ENCODE measurements at regions not wholly inside any gene's neighbourhood (a gene's known extent, or its start where the extent isn't known, plus 50 kb on each side); places are given as distances from the start of the nearest gene placed in this dataset.

DNA sequence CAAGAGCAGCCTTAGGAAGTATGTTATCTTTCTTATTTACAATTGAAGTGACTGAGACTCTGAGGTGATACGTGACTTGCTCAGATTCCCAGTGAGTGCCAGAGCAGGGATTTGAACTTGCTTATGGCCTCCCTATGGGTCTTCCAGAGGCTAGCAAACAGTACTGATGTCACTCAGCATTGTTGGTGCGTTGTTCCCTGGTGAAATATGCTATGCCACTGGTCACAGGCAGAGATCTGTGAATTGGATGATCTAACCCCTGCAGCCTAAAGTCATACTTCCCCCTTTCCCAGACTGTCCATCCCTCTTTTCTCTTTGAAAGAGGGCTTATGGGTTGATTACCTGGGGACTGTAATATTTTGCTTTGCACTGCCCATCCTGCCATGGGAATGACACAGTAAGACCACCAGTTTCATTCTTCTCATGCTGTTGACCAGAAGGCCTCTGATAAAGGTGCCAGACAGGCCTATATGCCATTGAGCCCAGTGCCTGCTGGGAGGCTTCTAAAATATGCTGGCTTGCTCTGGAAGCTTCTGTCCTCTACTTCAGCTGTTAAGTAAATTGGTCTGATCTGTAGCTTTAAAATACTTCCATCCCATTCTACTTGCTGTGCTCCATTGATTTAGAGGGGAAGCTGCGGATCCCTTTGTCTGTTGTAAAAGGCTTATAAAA lies 152.2 kb upstream of the E2F8 start:
- DNase-seq: no peak

GRCh38 chr11:19392321-19392720 lies 151.6 kb upstream of the E2F8 start:
- DNase-seq: no peak

GRCh38 chr11:19391652-19392051 lies 150.9 kb upstream of the E2F8 start:
- DNase-seq: no peak

DNA sequence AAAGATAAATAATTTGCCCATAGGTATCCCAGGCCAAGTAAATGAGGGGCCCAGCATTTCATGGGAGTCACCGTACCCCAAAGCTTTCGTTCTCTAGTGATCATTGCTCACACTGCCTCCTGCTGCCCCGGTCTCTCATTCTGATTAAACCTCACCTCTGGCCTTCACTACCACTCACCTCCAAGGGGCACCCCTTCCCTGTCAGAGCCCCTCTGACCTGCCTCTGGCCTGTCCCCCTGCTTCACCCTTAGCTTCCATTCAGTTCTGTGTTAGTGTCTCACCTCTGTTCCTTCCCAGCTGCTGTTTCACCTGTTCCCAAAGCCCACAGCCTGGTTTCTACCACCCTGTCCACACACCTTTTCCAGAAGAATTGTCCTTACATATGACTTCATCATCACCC lies 150.3 kb upstream of the E2F8 start:
- DNase-seq: no peak

- DNase-seq: no peak
Observed at GRCh38 chr11:19389787-19390303, 149.1 kb upstream of the E2F8 start.

GRCh38 chr11:19382131-19382611 lies 141.4 kb upstream of the E2F8 start:
- DNase-seq: no peak

- no peak for DNase-seq
Observed at GRCh38 chr11:19380375-19380774, 139.6 kb upstream of the E2F8 start.

- no peak for DNase-seq
Observed at GRCh38 chr11:19379465-19379864, 138.7 kb upstream of the E2F8 start.

DNA sequence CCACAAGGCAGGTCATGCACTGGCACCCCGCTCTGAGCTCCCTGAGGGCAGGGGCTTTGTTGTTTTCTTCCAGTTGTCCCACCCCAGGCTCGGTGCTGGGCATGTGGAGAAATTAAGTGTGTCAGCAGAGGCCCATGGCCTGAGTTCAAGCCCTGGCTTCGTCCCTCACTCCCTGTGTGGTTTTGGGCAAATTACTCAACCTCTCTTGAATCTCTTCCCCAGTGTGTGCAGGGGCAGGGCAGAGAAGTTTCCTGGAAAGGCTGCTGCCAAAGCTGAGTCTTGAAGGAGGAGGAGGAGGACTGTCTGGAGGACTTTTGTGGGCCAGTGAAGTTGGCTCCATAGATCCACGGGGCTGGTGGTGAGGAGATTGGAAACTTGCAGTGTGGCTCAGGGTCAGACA lies 138.1 kb upstream of the E2F8 start:
- DNase-seq: no peak

DNA sequence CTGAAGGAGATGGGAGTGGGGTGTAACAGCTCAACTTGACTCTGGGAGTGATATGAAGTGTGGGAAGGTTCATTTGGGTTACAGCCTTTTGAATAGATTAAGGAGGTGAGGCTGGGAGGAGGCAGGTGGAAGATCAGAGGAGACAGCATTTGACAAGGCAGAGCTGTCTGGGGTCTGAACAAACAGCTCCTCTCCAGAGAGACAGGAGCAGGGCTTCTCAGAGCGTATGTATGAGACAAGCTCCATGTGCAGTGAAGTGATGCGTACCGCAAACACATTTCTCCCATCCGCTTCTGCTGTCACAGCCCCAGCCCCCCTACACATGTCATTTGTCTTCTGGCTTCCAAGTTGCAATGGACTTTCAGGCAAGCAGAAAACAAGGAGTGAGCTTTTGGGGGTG lies 137.1 kb upstream of the E2F8 start:
- no peak for DNase-seq

DNA sequence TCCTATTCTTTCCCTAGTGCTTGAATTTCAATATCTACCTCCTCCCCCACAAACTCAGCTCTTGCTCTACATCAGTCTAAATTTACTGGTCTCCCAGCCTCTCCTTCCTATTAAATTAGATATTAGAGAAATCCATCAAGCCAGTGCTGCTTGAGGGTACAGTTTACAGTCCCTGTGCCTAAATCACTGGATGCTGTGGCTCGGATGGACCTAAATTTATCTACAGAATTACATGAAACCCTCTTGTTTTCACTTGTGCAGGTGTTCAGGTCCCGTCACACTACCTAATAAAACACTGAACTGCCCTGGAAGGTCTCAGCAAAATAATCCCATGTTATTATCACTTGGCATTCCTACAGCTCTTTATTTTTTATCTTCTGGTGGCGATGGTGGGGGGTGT lies 134.7 kb upstream of the E2F8 start:
- DNase-seq: no peak

DNA sequence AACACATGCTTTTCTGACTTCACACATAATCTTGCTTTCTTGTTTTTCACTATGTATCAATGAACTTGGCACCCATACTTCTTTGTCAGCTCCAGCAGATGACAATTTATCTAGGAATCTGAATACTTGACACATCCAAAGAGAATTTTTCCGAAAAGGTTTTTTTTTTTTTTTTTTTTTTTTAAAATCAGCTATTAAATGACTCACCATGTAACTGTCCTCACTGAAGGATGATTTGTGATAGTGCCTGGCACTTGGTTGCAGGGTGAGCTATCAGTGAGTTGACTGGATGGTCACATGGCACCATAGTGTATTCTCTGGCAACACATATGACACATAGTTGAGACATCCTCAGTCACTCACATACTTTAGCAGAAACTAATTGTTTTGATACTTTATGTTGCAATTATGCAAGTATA lies 133.4 kb upstream of the E2F8 start:
- DNase-seq: no peak

GRCh38 chr11:19372381-19372780 lies 131.6 kb upstream of the E2F8 start:
- DNase-seq: no peak

- no peak for DNase-seq
Observed at GRCh38 chr11:19370100-19370861, 129.5 kb upstream of the E2F8 start.

- DNase-seq: no peak
Observed at GRCh38 chr11:19368726-19369375, 128.1 kb upstream of the E2F8 start.

- DNase-seq: no peak
Observed at GRCh38 chr11:19366992-19367709, 126.4 kb upstream of the E2F8 start.

GRCh38 chr11:19365743-19366410 lies 125.1 kb upstream of the E2F8 start:
- no peak for DNase-seq

GRCh38 chr11:19359221-19360000 lies 118.7 kb upstream of the E2F8 start:
- no peak for DNase-seq

DNA sequence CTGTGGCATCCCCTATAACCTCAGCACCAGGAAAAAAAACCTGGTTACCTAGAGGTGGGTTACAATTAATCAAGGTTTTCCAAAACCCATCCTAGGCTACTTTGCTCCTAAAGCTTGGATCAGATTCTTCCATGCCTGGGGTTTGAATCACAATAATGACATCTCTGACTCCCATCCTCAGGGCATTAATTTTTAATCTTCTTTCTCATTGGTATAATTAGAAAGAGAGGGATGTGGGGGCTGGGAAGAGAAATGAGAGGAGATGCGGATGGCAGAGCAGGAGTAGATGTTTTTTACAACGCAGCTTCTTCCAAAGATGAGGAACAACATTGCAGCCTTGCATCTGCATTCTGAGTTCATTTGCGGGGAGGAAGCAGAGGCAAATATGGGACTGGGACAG lies 117.2 kb upstream of the E2F8 start:
- no peak for DNase-seq

DNA sequence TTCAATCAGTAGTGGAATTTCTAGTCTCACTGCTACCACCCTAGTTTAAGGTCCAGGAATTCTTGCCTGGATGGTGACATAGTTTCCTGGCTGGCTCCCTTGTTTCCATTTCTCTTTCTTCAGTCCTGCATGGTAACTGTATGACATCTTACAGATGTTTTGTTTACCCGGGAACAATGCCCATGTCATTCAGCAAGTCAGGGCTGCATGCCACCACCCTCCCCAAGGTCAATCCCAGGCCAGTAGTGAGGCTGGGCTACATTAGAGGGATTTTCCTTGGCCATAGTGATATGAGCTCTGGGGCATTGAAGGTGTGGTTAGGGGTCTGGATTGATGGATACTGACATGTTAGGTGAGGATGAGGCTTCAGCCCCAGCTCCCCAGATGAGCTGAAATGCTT lies 114.9 kb upstream of the E2F8 start:
- DNase-seq: no peak

DNA sequence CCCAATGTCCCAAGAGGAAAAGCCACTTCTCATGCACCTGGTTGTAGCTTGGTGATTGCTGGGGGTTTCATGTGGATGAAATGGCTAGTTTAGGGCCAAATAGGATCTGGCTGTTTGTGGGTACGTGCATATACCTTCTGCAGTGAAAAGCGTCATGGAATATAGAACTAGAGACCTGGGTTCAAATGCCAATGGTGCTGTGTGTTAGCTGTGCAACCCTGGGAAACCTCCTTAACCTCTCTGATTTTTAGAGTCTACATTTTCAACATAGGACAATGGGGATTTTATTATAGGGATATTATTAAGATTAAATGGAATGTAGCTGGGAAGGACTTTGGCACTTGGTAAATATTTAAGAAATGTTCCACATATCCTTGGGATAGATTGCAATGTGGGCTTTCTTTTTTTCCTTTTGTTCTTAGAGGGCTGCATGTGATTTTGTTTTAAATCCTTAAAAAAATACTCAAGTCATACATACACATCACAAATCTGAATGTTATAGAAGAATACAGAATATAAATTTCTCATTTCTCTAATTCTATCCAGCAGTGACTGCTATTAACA lies 112.6 kb upstream of the E2F8 start:
- no peak for DNase-seq

All from NCI-H2029 (cell line).